Fibroblast of lung (primary cell): ENCODE measurements at regions not wholly inside any gene's neighbourhood (a gene's known extent, or its start where the extent isn't known, plus 50 kb on each side); places are given as distances from the start of the nearest gene placed in this dataset.
A peak's percentile ranks its signal among the peaks of the same experiment; 100 is the strongest.

Source experiments
- DNase-seq, 2 donors: peaks; one replicate each; pipeline versions ENCODE4 v3.0.0 to v3.0.0-alpha.2; 2010; ENCODE audit warnings: low read depth in 2 of 2
- H2AFZ ChIP-seq: 2 replicates; pipeline ENCODE4 v1.5.1; 2012; ENCODE audit warnings: low read length, control low read depth, inconsistent platforms
- H3K27ac ChIP-seq: 2 replicates; pipeline ENCODE4 v1.5.1; 2011; ENCODE audit warnings: low read length, control low read depth; ENCODE audit not compliant: insufficient read depth
- H3K27me3 ChIP-seq: 2 replicates; pipeline ENCODE4 v1.5.1; 2011; ENCODE audit warnings: mild to moderate bottlenecking, low read length; ENCODE audit not compliant: control insufficient read depth, insufficient read depth
- H3K36me3 ChIP-seq: 2 replicates; pipeline ENCODE4 v1.5.1; 2011; ENCODE audit warnings: low read length; ENCODE audit not compliant: control insufficient read depth, insufficient read depth
- H3K4me1 ChIP-seq: 2 replicates; pipeline ENCODE4 v1.5.1; 2011; ENCODE audit warnings: low read length; ENCODE audit not compliant: control insufficient read depth, insufficient read depth; ENCODE audit errors: extremely low read depth
- H3K4me2 ChIP-seq: 2 replicates; pipeline ENCODE4 v1.5.1; 2011; ENCODE audit warnings: low read length, control low read depth; ENCODE audit not compliant: insufficient read depth; ENCODE audit errors: extremely low read depth
- H3K4me3 ChIP-seq, 4 experiments: fragments of 200-600 bp in 1 of 4; sonication (generic) in 1 of 4; replicated peaks in 1 of 4; 2 replicates each; pipeline ENCODE4 v1.5.1; 2011 to 2016; ENCODE audit warnings: low read length in 4 of 4, low read depth in 3 of 4, mild to moderate bottlenecking in 3 of 4, control low read depth in 2 of 4, inconsistent platforms in 1 of 4, mixed read lengths in 1 of 4; ENCODE audit not compliant: insufficient read depth in 1 of 4; ENCODE audit errors: control extremely low read depth in 1 of 4
- H3K79me2 ChIP-seq: 2 replicates; pipeline ENCODE4 v1.5.1; 2012; ENCODE audit warnings: mild to moderate bottlenecking, low read length, inconsistent platforms; ENCODE audit not compliant: control insufficient read depth, insufficient read depth
- H3K9ac ChIP-seq: 2 replicates; pipeline ENCODE4 v1.5.1; 2011; ENCODE audit warnings: mild to moderate bottlenecking, low read length, control low read depth; ENCODE audit not compliant: insufficient read depth
- H3K9me3 ChIP-seq: 2 replicates; pipeline ENCODE4 v1.5.1; 2012; ENCODE audit warnings: low read depth, low read length; ENCODE audit not compliant: control insufficient read depth, insufficient read depth
- H4K20me1 ChIP-seq: 2 replicates; pipeline ENCODE4 v1.5.1; 2011; ENCODE audit warnings: low read length; ENCODE audit not compliant: control insufficient read depth, insufficient read depth; ENCODE audit errors: extremely low read depth
- CTCF ChIP-seq, 2 donors: IDR thresholded peaks in 1 of 2; conservative IDR thresholded peaks in 1 of 2; 1 replicate in 1 of 2; 2 replicates in 1 of 2; pipeline ENCODE4 v1.5.1; 2011 to 2012; ENCODE audit warnings: low read length in 2 of 2, control low read depth in 1 of 2, inconsistent platforms in 1 of 2, low read depth in 1 of 2, mild to moderate bottlenecking in 1 of 2
- EZH2 ChIP-seq: IDR thresholded peaks from 2 replicates; pipeline ENCODE4 v1.5.1; 2012; ENCODE audit warnings: low read length, control low read depth, mild to moderate bottlenecking; ENCODE audit errors: missing control alignments

- H3K4me2 ChIP-seq, result no peak overlapping the region
- H3K79me2 ChIP-seq, result no peaks in the 10 kb centered on the region
- H2AFZ ChIP-seq, result no peak overlapping the region
- no peaks in the 10 kb centered on the region for H3K27me3 ChIP-seq
- H3K4me1 ChIP-seq, result no peaks in the 10 kb centered on the region
- H3K9ac ChIP-seq, result no peak overlapping the region
- H3K9me3 ChIP-seq, result no peaks in the 10 kb centered on the region
- no peaks in the 10 kb centered on the region for H3K36me3 ChIP-seq
- TF ChIP-seq CTCF (conservative IDR thresholded peaks at IDR 0.05 in 1 of 2, IDR thresholded peaks at IDR 0.05 in 1 of 2; ENCODE audit: low read depth in 1 of 2, low read length in 2 of 2) (no peak), EZH2 (no peak)
- no peak overlapping the region for H3K4me3 ChIP-seq
- H4K20me1 ChIP-seq, result no peaks in the 10 kb centered on the region
- H3K27ac ChIP-seq, result no peak overlapping the region
- no peak for DNase-seq
Observed at GRCh38 chr4:173934933-173935620, 348.4 kb downstream of the FBXO8 start.

DNA sequence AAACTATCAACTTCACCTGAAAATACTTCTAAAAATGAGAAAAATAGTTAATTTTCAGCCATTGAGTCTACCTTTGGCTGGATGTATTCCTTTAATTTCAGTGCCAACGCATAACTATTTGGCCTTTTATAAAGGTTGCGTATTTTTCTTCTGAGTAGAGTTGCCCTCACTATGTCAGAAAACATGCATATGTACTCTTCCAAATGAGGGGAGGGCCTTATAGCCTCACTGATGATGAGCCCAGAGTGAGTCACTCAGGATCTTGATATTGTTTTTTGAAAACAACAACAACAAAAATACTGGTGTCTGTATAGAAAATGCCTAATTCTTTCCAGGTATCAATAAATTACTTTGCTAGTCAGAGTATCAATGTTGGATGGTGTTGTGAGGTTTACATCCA lies 349.3 kb downstream of the FBXO8 start:
- H2AFZ ChIP-seq, result no peak overlapping the region
- H3K79me2 ChIP-seq, result no peaks in the 10 kb centered on the region
- no peak overlapping the region for H3K4me3 ChIP-seq
- TF ChIP-seq EZH2, result no peak
- TF ChIP-seq CTCF (conservative IDR thresholded peaks at IDR 0.05 in 1 of 2, IDR thresholded peaks at IDR 0.05 in 1 of 2; ENCODE audit: low read depth in 1 of 2, low read length in 2 of 2), result no peak
- peak in 1 of 2 donors; percentile 16 for DNase-seq
- H3K4me1 ChIP-seq, result no peaks in the 10 kb centered on the region
- H3K36me3 ChIP-seq, result no peaks in the 10 kb centered on the region
- H3K27me3 ChIP-seq, result no peaks in the 10 kb centered on the region
- H3K4me2 ChIP-seq, result no peak overlapping the region
- H3K9ac ChIP-seq, result no peak overlapping the region
- H3K9me3 ChIP-seq, result no peaks in the 10 kb centered on the region
- no peak overlapping the region for H3K27ac ChIP-seq
- no peaks in the 10 kb centered on the region for H4K20me1 ChIP-seq

GRCh38 chr4:173932701-173933100 lies 350.8 kb downstream of the FBXO8 start:
- Histone ChIP-seq H3K9ac (no peak overlapping the region), H3K27me3 (no peaks in the 10 kb centered on the region), H3K36me3 (no peaks in the 10 kb centered on the region)

More at GRCh38 chr4:173932701-173933100, 350.8 kb downstream of the FBXO8 start:
- H2AFZ ChIP-seq, result no peak overlapping the region
- H3K4me3 ChIP-seq, result no peak overlapping the region
- DNase-seq, result no peak
- no peaks in the 10 kb centered on the region for H4K20me1 ChIP-seq
- TF ChIP-seq EZH2 (no peak), CTCF (conservative IDR thresholded peaks at IDR 0.05 in 1 of 2, IDR thresholded peaks at IDR 0.05 in 1 of 2; ENCODE audit: low read depth in 1 of 2, low read length in 2 of 2) (no peak)
- H3K4me1 ChIP-seq, result no peaks in the 10 kb centered on the region
- H3K9me3 ChIP-seq, result no peaks in the 10 kb centered on the region
- no peaks in the 10 kb centered on the region for H3K79me2 ChIP-seq
- H3K27ac ChIP-seq, result no peak overlapping the region
- no peak overlapping the region for H3K4me2 ChIP-seq
